D721Med (cell line): ENCODE measurements at regions not wholly inside any gene's neighbourhood (a gene's known extent, or its start where the extent isn't known, plus 50 kb on each side); places are given as distances from the start of the nearest gene placed in this dataset.

Source experiments
- DNase-seq: peaks from one replicate; pipeline ENCODE4 v3.0.0; 2011; ENCODE audit warnings: low spot score; ENCODE audit not compliant: insufficient read length
- FAIRE-seq: peaks from 2 replicates; lab custom pipeline; 2011; peaks lifted over from hg19 to GRCh38; lab: Jason Lieb, UNC
- TF ChIP-seq, protein P1 (sequence below): IDR thresholded peaks from 2 replicates; pipeline ENCODE4 v1.5.1; 2012; ENCODE audit warnings: mild to moderate bottlenecking, control low read depth; ENCODE audit not compliant: insufficient read depth; ENCODE audit errors: missing control alignments

DNA sequence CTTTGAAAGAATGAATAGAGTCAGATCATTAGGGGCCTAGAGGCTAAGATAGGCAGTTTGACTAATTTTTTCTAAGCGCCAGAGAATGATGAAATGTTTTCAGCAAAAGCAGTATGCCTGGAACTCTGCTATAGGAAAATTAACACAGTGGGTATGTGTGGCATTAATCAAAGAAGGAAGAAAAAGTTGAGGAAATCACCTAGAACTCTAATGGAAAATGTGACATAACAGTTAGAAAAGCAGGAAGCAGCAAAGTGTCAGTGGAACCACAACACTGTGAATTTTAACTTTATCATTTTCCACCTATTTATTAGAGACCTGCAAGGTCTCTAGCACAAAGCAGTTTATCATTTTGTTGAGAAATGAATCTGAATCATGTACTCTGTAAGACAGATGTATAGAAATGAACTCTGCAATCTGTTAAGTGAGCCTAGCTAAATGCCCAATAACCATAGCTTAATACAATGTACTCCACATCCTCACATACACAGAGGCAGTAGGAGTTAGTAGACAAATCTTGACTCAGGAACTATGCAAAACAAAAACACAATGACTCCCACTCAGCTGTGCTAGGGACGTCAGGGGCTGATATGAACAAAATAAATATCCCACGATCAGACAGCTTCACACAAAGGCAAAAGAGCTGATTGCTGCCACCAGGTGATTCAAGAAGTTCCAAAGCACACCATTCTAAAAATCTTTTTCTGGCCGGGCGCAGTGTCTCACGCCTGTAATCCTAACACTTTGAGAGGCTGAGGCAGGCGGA is 500.7 kb upstream of the NFIA start:
- DNase-seq: no peak
- no peak for FAIRE-seq
- TF ChIP-seq, protein P1, sequence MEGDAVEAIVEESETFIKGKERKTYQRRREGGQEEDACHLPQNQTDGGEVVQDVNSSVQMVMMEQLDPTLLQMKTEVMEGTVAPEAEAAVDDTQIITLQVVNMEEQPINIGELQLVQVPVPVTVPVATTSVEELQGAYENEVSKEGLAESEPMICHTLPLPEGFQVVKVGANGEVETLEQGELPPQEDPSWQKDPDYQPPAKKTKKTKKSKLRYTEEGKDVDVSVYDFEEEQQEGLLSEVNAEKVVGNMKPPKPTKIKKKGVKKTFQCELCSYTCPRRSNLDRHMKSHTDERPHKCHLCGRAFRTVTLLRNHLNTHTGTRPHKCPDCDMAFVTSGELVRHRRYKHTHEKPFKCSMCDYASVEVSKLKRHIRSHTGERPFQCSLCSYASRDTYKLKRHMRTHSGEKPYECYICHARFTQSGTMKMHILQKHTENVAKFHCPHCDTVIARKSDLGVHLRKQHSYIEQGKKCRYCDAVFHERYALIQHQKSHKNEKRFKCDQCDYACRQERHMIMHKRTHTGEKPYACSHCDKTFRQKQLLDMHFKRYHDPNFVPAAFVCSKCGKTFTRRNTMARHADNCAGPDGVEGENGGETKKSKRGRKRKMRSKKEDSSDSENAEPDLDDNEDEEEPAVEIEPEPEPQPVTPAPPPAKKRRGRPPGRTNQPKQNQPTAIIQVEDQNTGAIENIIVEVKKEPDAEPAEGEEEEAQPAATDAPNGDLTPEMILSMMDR: no peak

DNA sequence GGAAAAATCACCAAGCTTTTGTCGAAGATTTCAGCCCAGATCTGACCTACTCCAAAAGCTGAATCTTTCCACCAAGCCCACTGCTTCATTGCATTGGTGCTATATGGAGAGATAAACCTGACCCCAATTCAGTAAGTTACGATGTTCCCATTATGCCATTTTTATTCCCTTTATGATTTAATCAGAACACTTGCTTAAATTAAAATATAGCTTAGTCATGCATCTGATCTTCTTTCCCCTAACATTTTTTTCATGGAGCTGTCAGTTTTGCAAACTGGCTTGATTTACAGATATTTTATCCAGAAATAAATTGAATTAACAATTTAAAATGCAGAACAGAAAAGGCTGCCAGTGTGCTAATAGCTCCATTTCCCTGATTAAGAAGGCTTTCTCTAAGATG is 503.5 kb upstream of the C1orf87 start:
- DNase-seq (no peak), FAIRE-seq (no peak)
- TF ChIP-seq, protein P1: no peak

DNA sequence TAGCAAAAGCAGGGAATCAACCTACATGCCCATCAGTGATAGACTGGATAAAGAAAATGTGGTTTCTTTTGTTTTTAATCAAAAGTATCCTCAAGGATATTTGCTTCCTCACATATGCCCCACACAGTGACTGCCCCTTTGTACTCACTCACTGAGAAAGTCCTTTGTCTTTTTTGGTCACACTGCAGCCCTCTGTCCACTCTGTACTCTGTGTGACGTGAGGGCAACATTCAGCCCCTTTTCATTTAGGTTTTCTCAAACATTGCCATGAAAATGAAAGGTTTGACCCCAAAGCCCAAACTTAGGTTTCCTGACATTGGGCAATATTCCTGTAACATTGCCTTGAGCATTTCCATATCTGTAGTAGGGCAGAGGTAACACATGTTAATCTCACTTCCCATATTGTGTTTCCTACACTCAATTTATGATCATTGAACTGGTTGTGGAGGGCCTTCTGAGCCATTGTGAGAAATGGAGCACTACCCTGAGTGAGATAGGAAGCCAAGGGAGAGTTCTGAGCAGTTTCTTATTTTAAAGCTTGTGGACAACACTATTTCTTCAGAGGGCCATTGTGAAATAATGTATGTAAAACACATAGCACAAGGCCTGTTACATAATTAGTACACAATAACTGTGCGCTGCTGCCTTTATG is 501.9 kb upstream of the C1orf87 start:
- DNase-seq (no peak), FAIRE-seq (no peak)
- TF ChIP-seq, protein P1: no peak

DNA sequence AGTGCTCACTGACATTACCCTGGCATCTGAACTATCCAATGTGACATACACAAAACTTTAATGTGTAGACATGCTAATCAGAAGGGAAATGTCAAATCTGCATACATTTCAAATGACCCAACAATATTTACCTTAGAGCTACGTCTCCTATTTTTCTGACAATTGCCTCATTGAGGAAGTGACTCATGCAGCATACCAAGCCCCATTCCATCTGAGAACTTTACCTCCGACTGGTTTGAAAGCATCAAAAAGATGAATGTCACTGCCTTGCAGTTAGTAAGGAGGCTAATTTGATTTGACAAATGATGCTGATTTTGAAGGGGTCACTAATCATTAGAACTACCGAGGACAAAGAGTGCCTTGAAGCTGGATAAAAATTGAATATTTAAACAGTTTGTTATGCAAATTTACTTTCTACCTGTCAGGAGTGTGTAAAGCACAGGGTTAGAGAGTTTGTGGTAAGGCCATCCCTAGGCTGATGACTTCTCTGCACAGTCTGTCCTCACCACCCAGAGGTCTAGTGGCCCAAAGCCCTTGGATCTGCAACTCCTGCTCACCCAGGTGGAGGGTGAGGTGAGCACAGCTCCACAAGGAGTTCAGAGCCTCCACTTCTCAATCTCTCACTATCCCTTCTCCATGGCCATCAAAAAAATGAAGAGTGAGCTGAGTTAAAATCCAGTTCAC is 500.3 kb upstream of the C1orf87 start:
- FAIRE-seq: no peak
- TF ChIP-seq, protein P1: no peak
- no peak for DNase-seq

DNA sequence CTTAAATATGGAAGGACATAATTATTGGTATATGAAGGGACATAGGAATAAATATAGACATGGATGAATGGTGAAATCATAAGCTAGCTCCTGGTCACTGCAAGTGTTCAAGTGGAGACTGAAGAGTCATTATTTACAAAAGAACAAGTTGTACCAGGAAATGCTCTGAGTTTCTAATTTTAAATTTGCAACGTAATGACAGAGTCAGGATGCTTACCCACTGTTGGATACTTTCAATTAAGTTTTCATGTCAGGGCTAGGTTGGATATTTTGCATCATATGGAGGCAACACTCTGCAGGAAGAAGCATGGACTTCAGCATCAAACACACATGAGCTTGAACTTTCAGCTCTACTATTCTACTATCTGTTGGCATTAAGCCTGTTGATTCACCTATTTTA is 499.6 kb upstream of the C1orf87 start:
- FAIRE-seq (no peak), DNase-seq (no peak)
- TF ChIP-seq, protein P1: no peak

DNA sequence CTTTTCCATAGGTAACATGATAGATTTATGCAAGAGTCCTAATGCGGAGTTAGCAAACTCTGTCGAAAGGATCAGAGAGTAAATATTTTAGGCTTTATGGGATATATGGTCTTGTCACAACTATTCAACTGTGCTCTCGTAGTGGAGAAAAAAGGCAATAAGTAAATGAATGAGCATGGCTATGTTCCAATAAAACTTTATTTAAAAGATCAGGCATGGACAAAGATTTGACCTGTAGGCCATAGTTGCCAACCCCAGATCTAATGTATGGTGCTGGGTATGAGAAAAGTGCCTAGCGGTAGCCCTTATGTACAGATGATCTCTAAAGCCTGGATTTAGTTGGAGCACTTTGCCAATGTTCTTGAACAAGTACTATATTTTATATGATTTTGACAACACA is 498.8 kb upstream of the C1orf87 start:
- DNase-seq (no peak), FAIRE-seq (no peak)
- TF ChIP-seq, protein P1: no peak
